GM12865 (cell line): ENCODE measurements at regions not wholly inside any gene's neighbourhood (a gene's known extent, or its start where the extent isn't known, plus 50 kb on each side); places are given as distances from the start of the nearest gene placed in this dataset.

Experiments used
- DNase-seq: peaks from one replicate; pipeline ENCODE4 v3.0.0; 2010; ENCODE audit warnings: low read depth
- H3K4me3 ChIP-seq: 2 replicates; pipeline ENCODE4 v1.5.1; 2011; ENCODE audit warnings: mild to moderate bottlenecking, low read depth, low read length, control low read depth
- CTCF ChIP-seq: IDR thresholded peaks from 2 replicates; pipeline ENCODE4 v1.5.1; 2011; ENCODE audit warnings: low read length, control low read depth, low read depth, inconsistent platforms; ENCODE audit not compliant: insufficient read depth; ENCODE audit errors: missing control alignments

GRCh38 chr7:155889636-155890511 lies 77.6 kb upstream of the SHH start:
- DNase-seq, result no peak
- no peak for TF ChIP-seq CTCF
- no peak overlapping the region for H3K4me3 ChIP-seq

GRCh38 chr7:155887174-155887525 lies 74.9 kb upstream of the SHH start:
- DNase-seq, result no peak
- no peak overlapping the region for H3K4me3 ChIP-seq
- no peak for TF ChIP-seq CTCF

- DNase-seq, result no peak
- no peak for TF ChIP-seq CTCF
- H3K4me3 ChIP-seq, result no peak overlapping the region
These were observed 74.3 kb upstream of the SHH start for GRCh38 chr7:155886391-155887173.

- no peak for DNase-seq
- TF ChIP-seq CTCF, result no peak
These were observed 73.2 kb upstream of the SHH start for GRCh38 chr7:155885167-155886155.

GRCh38 chr7:155884225-155885166 lies 72.2 kb upstream of the SHH start:
- no peak overlapping the region for H3K4me3 ChIP-seq
- no peak for DNase-seq
- TF ChIP-seq CTCF, result no peak

More at GRCh38 chr7:155885167-155886155, 73.2 kb upstream of the SHH start:
- no peak overlapping the region for H3K4me3 ChIP-seq
